Endothelial cell of umbilical vein (primary cell): ENCODE measurements at regions not wholly inside any gene's neighbourhood (a gene's known extent, or its start where the extent isn't known, plus 50 kb on each side); places are given as distances from the start of the nearest gene placed in this dataset.

Source experiments
- BruUV-seq: library from RNA; stranded (reverse); fragments of 400-500 nt; replicated peaks from 2 replicates; lab custom pipeline; 2021; lab: Mats Ljungman, UMichigan
- CTCF ChIA-PET: fragments of 300-600, 350-600 bp; sonication (Branson Sonifier 250); formaldehyde crosslinking; loops from one replicate; lab custom pipeline; 2021; ENCODE audit warnings: antibody characterized with exemption, inconsistent platforms; lab: Charles Lee
- POLR2A ChIA-PET: fragments of 300-600, 350-600 bp; sonication (Branson Sonifier 250); formaldehyde crosslinking; loops from one replicate; lab custom pipeline; 2021; ENCODE audit warnings: antibody characterized with exemption, inconsistent platforms; lab: Charles Lee
- DNase-seq: peaks from one replicate; pipeline ENCODE4 v3.0.0-alpha.2; 2011; ENCODE audit warnings: low read depth, low spot score
- FAIRE-seq: peaks from 2 replicates; lab custom pipeline; 2011; peaks lifted over from hg19 to GRCh38; lab: Jason Lieb, UNC
- H2AFZ ChIP-seq: 2 replicates; pipeline ENCODE4 v1.6.0; 2012; ENCODE audit warnings: low read depth, low read length, control low read depth, inconsistent platforms
- H3K27ac ChIP-seq: 2 replicates; pipeline ENCODE4 v1.5.1; 2011; ENCODE audit warnings: low read depth, mild to moderate bottlenecking, control low read depth, low read length, moderate library complexity; ENCODE audit not compliant: insufficient read depth
- H3K27me3 ChIP-seq, 2 experiments: 2 replicates each; pipeline versions ENCODE4 v1.6.0 to v1.6.1; 2011; ENCODE audit warnings: low read length in 2 of 2, mixed read lengths in 1 of 2; ENCODE audit not compliant: control insufficient read depth in 2 of 2, insufficient read depth in 2 of 2
- H3K36me3 ChIP-seq, 2 experiments: 2 replicates in 1 of 2; 3 replicates in 1 of 2; pipeline ENCODE4 v1.5.1; 2011; ENCODE audit warnings: low read length in 2 of 2, mild to moderate bottlenecking in 1 of 2, moderate library complexity in 1 of 2; ENCODE audit not compliant: control insufficient read depth in 2 of 2, insufficient read depth in 2 of 2; ENCODE audit errors: extremely low read depth in 1 of 2
- H3K4me1 ChIP-seq: 3 replicates; pipeline ENCODE4 v1.5.1; 2011; ENCODE audit warnings: mild to moderate bottlenecking, low read length; ENCODE audit not compliant: control insufficient read depth, insufficient read depth; ENCODE audit errors: extremely low read depth
- H3K4me2 ChIP-seq: 2 replicates; pipeline ENCODE4 v1.6.1; 2011; ENCODE audit warnings: low read length, control low read depth, mixed read lengths; ENCODE audit not compliant: insufficient read depth
- H3K4me3 ChIP-seq, 3 experiments: fragments of 200-600 bp in 1 of 3; sonication (generic), shearing (Covaris generic) in 1 of 3; replicated peaks in 1 of 3; 2 replicates each; pipeline ENCODE4 v1.5.1; 2011 to 2016; ENCODE audit warnings: control low read depth in 3 of 3, low read length in 3 of 3, mild to moderate bottlenecking in 2 of 3, inconsistent platforms in 1 of 3, low read depth in 1 of 3, moderate library complexity in 1 of 3; ENCODE audit not compliant: insufficient read depth in 1 of 3
- H3K79me2 ChIP-seq: 2 replicates; pipeline ENCODE4 v1.6.0; 2012; ENCODE audit warnings: low read length, inconsistent platforms; ENCODE audit not compliant: control insufficient read depth, insufficient read depth
- H3K9ac ChIP-seq: replicated peaks from 2 replicates; pipeline ENCODE3; 2011; ENCODE audit warnings: low read length, control low read depth; ENCODE audit not compliant: insufficient read depth; ENCODE audit errors: extremely low read depth
- H3K9me1 ChIP-seq: replicated peaks from 3 replicates; pipeline ENCODE4 v1.6.0; 2011; ENCODE audit warnings: mild to moderate bottlenecking, low read length; ENCODE audit not compliant: control insufficient read depth, insufficient read depth; ENCODE audit errors: extremely low read depth
- H3K9me3 ChIP-seq: replicated peaks from 2 replicates; pipeline ENCODE4 v1.5.1; 2012; ENCODE audit warnings: low read length, inconsistent platforms; ENCODE audit not compliant: control insufficient read depth, insufficient read depth
- H4K20me1 ChIP-seq: replicated peaks from 2 replicates; pipeline ENCODE3; 2011; ENCODE audit warnings: mild to moderate bottlenecking, low read length; ENCODE audit not compliant: control insufficient read depth, insufficient read depth; ENCODE audit errors: extremely low read depth
- CTCF ChIP-seq, 2 donors: IDR thresholded peaks; 1 replicate in 1 of 2; 2 replicates in 1 of 2; pipeline ENCODE4 v1.5.1; 2011; ENCODE audit warnings: low read length in 2 of 2, mild to moderate bottlenecking in 2 of 2, moderate library complexity in 2 of 2, control low read depth in 1 of 2, inconsistent platforms in 1 of 2, low read depth in 1 of 2; ENCODE audit not compliant: insufficient read depth in 1 of 2; ENCODE audit errors: extremely low read depth in 1 of 2
- EZH2 ChIP-seq: IDR thresholded peaks from 2 replicates; pipeline ENCODE4 v1.6.1; 2012; ENCODE audit warnings: borderline replicate concordance, low read depth, mild to moderate bottlenecking, moderate library complexity, low read length, inconsistent platforms; ENCODE audit not compliant: severe bottlenecking
- FOS ChIP-seq: IDR thresholded peaks from 2 replicates; pipeline ENCODE4 v1.6.1; 2011; ENCODE audit warnings: mild to moderate bottlenecking, low read length, moderate library complexity, borderline replicate concordance; ENCODE audit not compliant: insufficient read depth
- GATA2 ChIP-seq: IDR thresholded peaks from 2 replicates; pipeline ENCODE4 v1.7.0; 2011; ENCODE audit warnings: low read depth, mild to moderate bottlenecking, moderate library complexity, mixed read lengths, low read length; ENCODE audit not compliant: insufficient read length, insufficient read depth
- JUN ChIP-seq: IDR thresholded peaks from 2 replicates; pipeline ENCODE4 v1.6.1; 2011; ENCODE audit warnings: borderline replicate concordance, low read depth; ENCODE audit not compliant: insufficient read length, insufficient read depth
- MAX ChIP-seq: IDR thresholded peaks from 2 replicates; pipeline ENCODE4 v1.6.1; 2011; ENCODE audit not compliant: insufficient read depth, insufficient read length
- MYC ChIP-seq: IDR thresholded peaks from one replicate; pipeline ENCODE4 v1.6.1; 2011; ENCODE audit warnings: mild to moderate bottlenecking, low read depth, low read length
- POLR2A ChIP-seq: IDR thresholded peaks from 2 replicates; pipeline ENCODE4 v1.6.1; 2012; ENCODE audit warnings: low read depth, mild to moderate bottlenecking, control low read depth, low read length
- POLR2AphosphoS5 ChIP-seq: IDR thresholded peaks from 2 replicates; pipeline ENCODE4 v1.6.1; 2012; ENCODE audit warnings: low read depth, mild to moderate bottlenecking, control low read depth, low read length, moderate library complexity; ENCODE audit not compliant: insufficient read depth
- dilution Hi-C: fragments of 300-500 bp; cut with MboI; formaldehyde crosslinking; loops from one replicate; pipeline ENCODE4 v1.15.0; 2019; ENCODE audit warnings: low sequenced_read_pairs; ENCODE audit not compliant: extremely low pct_ligation_motif_present
- intact Hi-C: fragments of 100-400 bp; cut with micrococcal nuclease; formaldehyde crosslinking; loops from one replicate; pipeline ENCODE4 v1.10.0; 2022

- CTCF ChIA-PET, result no interaction called here
Measured at GRCh38 chr9:90421786-90422185, 220.8 kb downstream of the DIRAS2 start.

GRCh38 chr9:90423661-90424193 lies 218.9 kb downstream of the DIRAS2 start:
- no peaks in the 10 kb centered on the region for H3K9me1 ChIP-seq
- H2AFZ ChIP-seq, result no peak overlapping the region
- DNase-seq, result no peak
- TF ChIP-seq CTCF (IDR thresholded peaks at IDR 0.05; ENCODE audit: extremely low read depth in 1 of 2, insufficient read depth in 1 of 2, low read depth in 1 of 2, low read length in 2 of 2), result no peak
- TF ChIP-seq GATA2, result no peak
- no peak for TF ChIP-seq POLR2AphosphoS5
- no peak for TF ChIP-seq POLR2A
- TF ChIP-seq EZH2, result no peak
- no peak for TF ChIP-seq MAX
- TF ChIP-seq FOS, result no peak
- no peak for TF ChIP-seq JUN
- no peak for TF ChIP-seq MYC
- no peaks in the 10 kb centered on the region for H3K36me3 ChIP-seq
- no TSS peak for BruUV-seq
- no peak overlapping the region for H3K4me2 ChIP-seq
- H3K4me3 ChIP-seq, result no peak overlapping the region
- H3K27me3 ChIP-seq, result no peaks in the 10 kb centered on the region
- H3K9ac ChIP-seq, result no peak overlapping the region
- POLR2A ChIA-PET, result no interaction called here
- peaks cover 3% of the 10 kb centered on the region for H3K9me3 ChIP-seq
- intact Hi-C loops, result no loop called here
- dilution Hi-C loops, result no loop called here
- no peak for FAIRE-seq
- H4K20me1 ChIP-seq, result no peaks in the 10 kb centered on the region
- H3K27ac ChIP-seq, result no peak overlapping the region
- CTCF ChIA-PET, result no interaction called here
- no peaks in the 10 kb centered on the region for H3K4me1 ChIP-seq
- no peaks in the 10 kb centered on the region for H3K79me2 ChIP-seq

More at GRCh38 chr9:90421786-90422185, 220.8 kb downstream of the DIRAS2 start:
- H3K9me1 ChIP-seq, result no peaks in the 10 kb centered on the region
- H3K27ac ChIP-seq, result no peak overlapping the region
- H3K9ac ChIP-seq, result no peak overlapping the region
- no TSS peak for BruUV-seq
- H4K20me1 ChIP-seq, result no peaks in the 10 kb centered on the region
- H2AFZ ChIP-seq, result no peak overlapping the region
- FAIRE-seq, result no peak
- no peak overlapping the region for H3K4me3 ChIP-seq
- no peaks in the 10 kb centered on the region for H3K36me3 ChIP-seq
- H3K4me1 ChIP-seq, result no peaks in the 10 kb centered on the region
- POLR2A ChIA-PET, result no interaction called here
- dilution Hi-C loops, result no loop called here
- no peak for DNase-seq
- no peaks in the 10 kb centered on the region for H3K27me3 ChIP-seq
- no peak for TF ChIP-seq MYC
- intact Hi-C loops, result no loop called here
- H3K79me2 ChIP-seq, result no peaks in the 10 kb centered on the region
- H3K9me3 ChIP-seq, result peaks cover 3% of the 10 kb centered on the region
- H3K4me2 ChIP-seq, result no peak overlapping the region
